Neutrophil (primary cell): ENCODE measurements at regions not wholly inside any gene's neighbourhood (a gene's known extent, or its start where the extent isn't known, plus 50 kb on each side); places are given as distances from the start of the nearest gene placed in this dataset.

Experiments used
- H3K27ac ChIP-seq: fragments of 200-600 bp; sonication (generic); 2 replicates; pipeline ENCODE4 v1.5.1; 2016; ENCODE audit warnings: mild to moderate bottlenecking, moderate library complexity
- H3K27me3 ChIP-seq: fragments of 200-600 bp; sonication (generic); 2 replicates; pipeline ENCODE4 v1.6.0; 2016; ENCODE audit warnings: mild to moderate bottlenecking
- H3K36me3 ChIP-seq: fragments of 200-600 bp; sonication (generic); 2 replicates; pipeline ENCODE4 v1.5.1; 2017
- H3K4me1 ChIP-seq, 2 experiments: fragments of 200-600 bp in 1 of 2; sonication (generic) in 1 of 2; 1 replicate in 1 of 2; 2 replicates in 1 of 2; pipeline versions ENCODE4 v1.5.1 to v1.6.1; 2013 to 2016; ENCODE audit warnings: low read depth in 1 of 2, low read length in 1 of 2, mild to moderate bottlenecking in 1 of 2, moderate library complexity in 1 of 2; ENCODE audit not compliant: control insufficient read depth in 1 of 2, insufficient read depth in 1 of 2
- H3K4me3 ChIP-seq, 2 experiments: fragments of 200-600 bp in 1 of 2; sonication (generic) in 1 of 2; 1 replicate in 1 of 2; 2 replicates in 1 of 2; pipeline ENCODE4 v1.5.1; 2013 to 2016; ENCODE audit warnings: low read depth in 1 of 2, low read length in 1 of 2, mild to moderate bottlenecking in 1 of 2, moderate library complexity in 1 of 2
- H3K9me3 ChIP-seq: fragments of 200-600 bp; sonication (generic); 2 replicates; pipeline ENCODE4 v1.5.1; 2016
- CTCF ChIP-seq: fragments of 200-600 bp; sonication (generic); IDR thresholded peaks from 2 replicates; pipeline ENCODE4 v1.5.1; 2016; ENCODE audit warnings: antibody characterized with exemption

- TF ChIP-seq CTCF, result no peak
- Histone ChIP-seq H3K9me3 (no peaks in the 10 kb centered on the region), H3K36me3 (no peaks in the 10 kb centered on the region), H3K4me3 (no peak overlapping the region), H3K27ac (no peak overlapping the region), H3K4me1 (no peaks in the 10 kb centered on the region), H3K27me3 (no peaks in the 10 kb centered on the region)
These were observed 479.8 kb downstream of the BCL11B start for GRCh38 chr14:98792171-98792570.

- Histone ChIP-seq H3K9me3 (no peaks in the 10 kb centered on the region), H3K4me3 (no peak overlapping the region), H3K36me3 (no peaks in the 10 kb centered on the region), H3K4me1 (no peaks in the 10 kb centered on the region), H3K27me3 (no peaks in the 10 kb centered on the region), H3K27ac (no peak overlapping the region)
- no peak for TF ChIP-seq CTCF
These were observed 473.9 kb downstream of the BCL11B start for GRCh38 chr14:98798099-98798498.

GRCh38 chr14:98799891-98800290, 472.1 kb downstream of the BCL11B start:
- no peak overlapping the region for H3K27ac ChIP-seq
- no peak overlapping the region for H3K4me3 ChIP-seq
- no peaks in the 10 kb centered on the region for H3K27me3 ChIP-seq
- no peaks in the 10 kb centered on the region for H3K36me3 ChIP-seq
- no peaks in the 10 kb centered on the region for H3K9me3 ChIP-seq
- no peaks in the 10 kb centered on the region for H3K4me1 ChIP-seq
- no peak for TF ChIP-seq CTCF

- H3K27ac ChIP-seq, result no peak overlapping the region
- no peaks in the 10 kb centered on the region for H3K4me1 ChIP-seq
- H3K27me3 ChIP-seq, result no peaks in the 10 kb centered on the region
- H3K4me3 ChIP-seq, result no peak overlapping the region
- no peak for TF ChIP-seq CTCF
- H3K36me3 ChIP-seq, result no peaks in the 10 kb centered on the region
- H3K9me3 ChIP-seq, result no peaks in the 10 kb centered on the region
These were observed 470.0 kb downstream of the BCL11B start for GRCh38 chr14:98802044-98802443.

GRCh38 chr14:98803196-98803595, 468.8 kb downstream of the BCL11B start:
- no peak overlapping the region for H3K4me3 ChIP-seq
- no peaks in the 10 kb centered on the region for H3K27me3 ChIP-seq
- H3K36me3 ChIP-seq, result no peaks in the 10 kb centered on the region
- no peaks in the 10 kb centered on the region for H3K9me3 ChIP-seq
- no peak for TF ChIP-seq CTCF
- no peak overlapping the region for H3K27ac ChIP-seq
- H3K4me1 ChIP-seq, result no peaks in the 10 kb centered on the region
